B cell (primary cell): ENCODE measurements at regions not wholly inside any gene's neighbourhood (a gene's known extent, or its start where the extent isn't known, plus 50 kb on each side); places are given as distances from the start of the nearest gene placed in this dataset.

Source experiments
- EZH2 ChIP-seq: IDR thresholded peaks from 2 replicates; pipeline ENCODE4 v1.6.1; 2012; ENCODE audit warnings: borderline replicate concordance, low read depth, mild to moderate bottlenecking, moderate library complexity, low read length; ENCODE audit not compliant: insufficient read depth, poor library complexity, severe bottlenecking
- TF ChIP-seq, protein P1 (sequence below): fragments of 200-600 bp; IDR thresholded peaks from one replicate; pipeline ENCODE4 v1.8.0; 2022; ENCODE audit warnings: antibody characterized with exemption, mild to moderate bottlenecking

DNA sequence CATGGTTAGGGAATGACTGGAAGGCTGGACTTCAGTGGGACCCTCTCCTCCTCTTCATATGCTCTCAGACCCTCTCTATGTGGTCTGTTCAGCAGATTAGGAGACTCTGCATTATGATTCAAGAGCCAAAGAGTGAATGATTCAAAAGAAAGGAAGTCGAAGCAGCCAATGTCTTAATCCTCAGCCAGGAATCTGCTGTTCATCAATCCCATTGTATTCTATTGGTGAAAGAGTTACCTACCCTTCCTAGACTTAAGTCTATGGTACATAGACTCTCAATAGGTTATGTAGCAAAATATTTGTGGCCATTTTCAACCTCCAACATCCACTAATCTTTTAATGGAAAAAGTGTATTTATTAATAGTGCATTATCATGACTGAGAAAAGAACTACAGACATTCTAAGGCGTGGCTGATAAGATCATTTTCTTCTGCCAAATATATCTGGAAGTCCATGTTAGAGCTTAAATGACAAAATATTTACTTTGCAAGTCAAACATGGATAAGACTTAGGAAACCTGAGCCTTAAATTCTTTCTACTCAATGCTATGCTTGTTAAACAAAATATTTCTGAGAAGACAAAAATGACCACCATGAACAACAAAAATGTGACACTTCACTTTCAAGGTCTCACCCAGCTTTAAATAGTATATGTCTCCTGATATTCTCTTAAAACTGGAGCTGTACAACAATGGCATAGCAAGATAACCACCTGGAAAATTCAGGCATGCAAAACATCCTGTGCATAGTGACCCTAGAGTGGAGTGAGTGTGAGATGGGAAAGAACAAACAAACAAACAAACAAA lies 1100.6 kb downstream of the GALC start:
- TF ChIP-seq, protein P1, sequence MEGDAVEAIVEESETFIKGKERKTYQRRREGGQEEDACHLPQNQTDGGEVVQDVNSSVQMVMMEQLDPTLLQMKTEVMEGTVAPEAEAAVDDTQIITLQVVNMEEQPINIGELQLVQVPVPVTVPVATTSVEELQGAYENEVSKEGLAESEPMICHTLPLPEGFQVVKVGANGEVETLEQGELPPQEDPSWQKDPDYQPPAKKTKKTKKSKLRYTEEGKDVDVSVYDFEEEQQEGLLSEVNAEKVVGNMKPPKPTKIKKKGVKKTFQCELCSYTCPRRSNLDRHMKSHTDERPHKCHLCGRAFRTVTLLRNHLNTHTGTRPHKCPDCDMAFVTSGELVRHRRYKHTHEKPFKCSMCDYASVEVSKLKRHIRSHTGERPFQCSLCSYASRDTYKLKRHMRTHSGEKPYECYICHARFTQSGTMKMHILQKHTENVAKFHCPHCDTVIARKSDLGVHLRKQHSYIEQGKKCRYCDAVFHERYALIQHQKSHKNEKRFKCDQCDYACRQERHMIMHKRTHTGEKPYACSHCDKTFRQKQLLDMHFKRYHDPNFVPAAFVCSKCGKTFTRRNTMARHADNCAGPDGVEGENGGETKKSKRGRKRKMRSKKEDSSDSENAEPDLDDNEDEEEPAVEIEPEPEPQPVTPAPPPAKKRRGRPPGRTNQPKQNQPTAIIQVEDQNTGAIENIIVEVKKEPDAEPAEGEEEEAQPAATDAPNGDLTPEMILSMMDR: no peak
- TF ChIP-seq EZH2: no peak
